GM19023 (cell line): ENCODE measurements at regions not wholly inside any gene's neighbourhood (a gene's known extent, or its start where the extent isn't known, plus 50 kb on each side); places are given as distances from the start of the nearest gene placed in this dataset.
"Not testable (repeated sequence)": the region's sequence is repeated elsewhere in the genome, so short reads cannot be mapped to it uniquely, and the experiment has no call there.

Source experiments
- ATAC-seq: cut with Tn5 transposase; IDR thresholded peaks from one replicate; pipeline ENCODE4 v1.9.1; 2021; ENCODE audit warnings: mild to moderate bottlenecking, moderate library complexity; ENCODE audit not compliant: unreplicated experiment

DNA sequence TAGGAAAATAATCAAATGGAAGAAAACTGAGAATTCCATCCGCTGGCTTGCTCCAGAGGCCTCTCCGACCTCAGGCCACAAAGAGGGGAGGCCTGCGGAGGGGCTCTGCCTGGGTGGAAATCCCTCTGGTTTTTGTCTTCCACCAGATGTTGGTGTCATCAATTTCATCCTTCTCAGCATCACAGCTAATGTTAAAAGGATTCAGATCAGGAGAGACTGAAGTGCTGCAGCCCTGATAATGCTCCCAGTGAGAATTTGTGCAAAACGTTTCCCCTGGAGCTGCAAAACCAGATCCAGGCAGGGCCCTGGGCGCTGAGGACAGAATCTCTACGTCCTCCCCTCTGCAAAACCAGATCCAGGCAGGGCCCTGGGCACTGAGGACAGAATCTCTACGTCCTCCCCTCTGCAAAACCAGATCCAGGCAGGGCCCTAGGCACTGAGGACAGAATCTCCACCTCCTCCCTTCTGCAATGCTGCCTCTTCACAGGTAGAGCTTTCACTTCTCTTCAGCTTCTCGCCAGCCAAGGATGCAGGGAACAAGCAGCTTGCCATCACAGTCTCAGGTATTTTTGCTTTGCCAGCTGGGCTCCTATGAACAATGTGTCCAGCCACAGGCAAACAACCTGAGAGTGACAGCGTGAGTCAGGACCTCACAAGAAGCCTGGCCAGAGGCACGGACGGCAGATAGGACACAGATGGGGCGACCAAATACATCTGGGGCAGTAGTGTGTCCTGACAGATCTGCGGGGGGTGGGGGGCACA, 81.2 kb downstream of the TMEM18 start:
- no peak for ATAC-seq

DNA sequence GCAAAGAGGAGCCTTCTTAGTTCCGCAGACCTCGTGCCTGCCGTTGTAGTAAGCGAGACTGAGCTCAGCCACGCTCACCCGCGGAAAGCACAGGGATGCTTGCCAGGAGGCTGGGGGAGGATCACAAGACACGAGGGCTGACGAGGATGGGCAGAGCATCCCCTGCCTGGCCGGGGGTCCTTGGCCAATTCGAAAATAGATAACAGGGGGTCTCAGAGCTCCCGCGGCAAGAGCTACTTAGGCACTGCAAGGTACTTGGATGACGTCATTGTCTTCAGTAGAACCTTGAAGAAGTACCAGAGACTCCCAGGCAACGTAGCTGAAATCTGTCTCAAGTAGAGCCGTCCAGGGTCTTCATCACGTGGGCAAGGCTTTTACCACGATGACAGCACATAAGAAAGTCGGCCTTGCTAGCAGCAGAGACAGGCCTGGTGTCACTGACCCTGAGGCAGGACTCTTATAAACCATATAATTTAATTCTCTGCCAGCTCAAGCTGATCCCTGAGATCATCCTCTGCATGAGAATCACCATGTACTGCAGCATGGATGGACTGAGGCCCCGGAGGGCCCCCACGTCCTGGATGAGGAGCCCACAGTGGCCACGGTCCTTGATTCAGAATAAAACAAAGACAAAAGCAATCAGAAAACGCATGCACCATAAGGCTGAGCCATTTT, 81.9 kb downstream of the TMEM18 start:
- no peak for ATAC-seq

DNA sequence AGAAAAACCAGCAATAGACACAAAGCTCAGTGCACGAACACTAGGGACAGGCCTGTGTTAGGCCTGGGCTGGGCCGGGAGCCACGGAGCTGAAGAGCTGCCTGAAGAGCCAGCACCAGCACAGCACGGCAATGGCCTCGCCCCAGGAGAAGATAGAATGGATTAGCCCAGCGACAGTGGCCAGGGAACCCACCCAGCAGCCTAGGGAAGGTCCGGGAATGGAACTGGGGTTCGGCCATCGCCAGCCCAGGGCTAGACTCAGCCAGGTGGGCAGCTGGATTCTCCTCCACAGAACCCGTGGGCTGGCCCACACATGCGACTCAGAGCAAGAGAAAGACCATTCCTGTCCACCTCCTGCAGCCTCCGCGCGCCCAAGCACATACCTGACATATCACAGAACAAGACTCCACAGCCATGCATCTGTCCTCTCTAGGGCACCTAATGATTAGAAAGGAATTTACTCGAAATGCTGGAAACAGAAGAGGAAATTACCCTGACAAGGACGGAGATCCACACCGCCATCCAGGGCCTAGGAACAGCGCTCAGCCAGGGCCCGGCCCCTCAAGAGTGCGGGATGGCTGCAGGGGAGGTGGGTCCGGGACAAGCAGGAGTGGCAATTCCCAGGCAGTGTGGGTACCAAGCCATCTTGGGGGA, 82.8 kb downstream of the TMEM18 start:
- no peak for ATAC-seq

DNA sequence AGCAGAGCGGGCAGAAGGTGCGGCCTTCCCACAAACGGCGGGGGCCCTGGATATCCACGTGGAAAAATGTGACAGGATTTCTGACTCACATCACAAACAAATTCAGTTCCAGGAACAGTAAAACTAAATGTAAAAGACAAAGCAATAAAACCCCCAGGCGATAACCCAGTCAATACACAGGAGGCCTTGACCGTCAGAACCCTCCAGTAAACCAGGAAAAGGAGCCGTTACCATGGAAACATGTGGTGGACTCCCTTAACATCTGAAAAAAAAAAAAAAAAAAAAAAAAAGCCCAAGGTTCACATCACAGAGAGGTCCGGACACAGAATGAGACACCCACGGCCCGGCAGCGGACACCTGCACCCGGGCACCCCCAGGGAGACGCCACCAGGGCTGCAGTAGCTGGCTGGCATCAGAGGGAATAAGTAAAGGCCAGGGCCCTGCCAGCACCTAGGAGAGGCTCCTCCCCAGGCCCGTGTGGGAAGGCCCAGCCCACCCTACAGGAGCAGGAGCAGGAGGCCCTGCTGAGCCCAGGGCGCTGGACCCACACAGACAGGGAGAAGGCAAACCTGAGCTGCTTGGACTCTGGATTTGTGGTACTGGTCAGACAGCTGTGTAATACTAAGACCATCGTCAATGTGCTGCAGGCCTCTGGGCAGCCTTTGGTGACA, 83.7 kb downstream of the TMEM18 start:
- no peak for ATAC-seq

DNA sequence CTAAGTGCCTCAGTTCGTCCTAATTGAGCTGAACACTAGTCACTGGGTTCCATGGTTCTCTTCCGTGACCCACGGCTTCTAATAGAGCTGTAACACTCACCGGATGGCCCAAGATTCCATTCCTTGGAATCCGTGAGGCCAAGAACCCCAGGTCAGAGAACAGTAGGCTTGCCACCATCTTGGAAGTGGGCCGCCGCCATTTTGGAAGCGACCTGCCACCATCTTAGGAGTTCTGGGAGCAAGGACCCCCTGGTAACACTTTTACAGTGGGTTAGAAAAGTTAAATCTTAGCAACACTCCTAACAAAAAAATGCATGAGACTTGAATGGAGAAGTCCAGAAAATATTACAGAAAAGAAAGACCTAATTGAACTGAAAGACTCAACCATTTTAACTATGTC, 84.5 kb downstream of the TMEM18 start:
- ATAC-seq: no peak

DNA sequence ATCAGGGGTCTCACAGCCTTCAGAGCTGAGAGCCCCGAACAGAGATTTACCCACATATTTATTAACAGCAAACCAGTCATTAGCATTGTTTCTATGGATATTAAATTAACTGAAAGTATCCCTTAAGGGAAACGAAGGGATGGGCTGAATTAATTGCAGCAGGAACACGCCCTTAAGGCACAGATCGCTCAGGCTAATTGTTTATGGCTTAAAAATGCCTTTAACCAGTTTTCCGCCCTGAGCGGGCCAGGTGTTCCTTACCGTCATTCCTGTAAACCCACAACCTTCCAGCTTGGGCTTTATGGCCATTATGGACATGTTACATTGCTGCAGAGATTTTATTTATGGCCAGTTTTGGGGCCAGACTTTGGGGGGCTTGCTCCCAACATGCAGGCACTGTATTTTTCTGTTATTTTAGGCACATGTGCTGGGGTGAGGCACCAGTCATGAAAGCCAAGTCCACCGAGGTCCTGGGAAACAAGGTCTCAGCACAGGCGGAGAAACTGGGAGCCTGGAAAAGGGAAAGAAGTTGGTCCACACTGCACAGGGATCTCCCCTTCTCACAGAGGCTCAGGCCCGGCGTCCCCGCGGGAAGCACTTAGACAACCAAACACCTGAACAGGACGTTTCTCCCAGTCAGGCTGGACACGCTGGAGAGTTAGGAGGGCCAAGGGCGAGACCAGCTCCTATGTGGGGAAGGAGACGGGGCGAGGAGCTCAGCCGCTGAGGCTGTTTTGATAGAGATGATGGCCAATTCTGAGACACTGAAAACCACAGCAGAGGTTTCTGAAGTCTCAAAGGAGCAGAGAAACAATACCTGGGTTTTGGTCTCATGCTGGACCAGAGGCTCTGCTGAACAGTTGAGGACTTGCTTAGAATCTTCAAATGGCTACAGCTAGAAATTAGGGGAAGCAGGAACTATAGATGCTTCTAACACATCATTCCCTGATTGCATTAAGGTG, 86.7 kb downstream of the TMEM18 start:
- no peak for ATAC-seq

DNA sequence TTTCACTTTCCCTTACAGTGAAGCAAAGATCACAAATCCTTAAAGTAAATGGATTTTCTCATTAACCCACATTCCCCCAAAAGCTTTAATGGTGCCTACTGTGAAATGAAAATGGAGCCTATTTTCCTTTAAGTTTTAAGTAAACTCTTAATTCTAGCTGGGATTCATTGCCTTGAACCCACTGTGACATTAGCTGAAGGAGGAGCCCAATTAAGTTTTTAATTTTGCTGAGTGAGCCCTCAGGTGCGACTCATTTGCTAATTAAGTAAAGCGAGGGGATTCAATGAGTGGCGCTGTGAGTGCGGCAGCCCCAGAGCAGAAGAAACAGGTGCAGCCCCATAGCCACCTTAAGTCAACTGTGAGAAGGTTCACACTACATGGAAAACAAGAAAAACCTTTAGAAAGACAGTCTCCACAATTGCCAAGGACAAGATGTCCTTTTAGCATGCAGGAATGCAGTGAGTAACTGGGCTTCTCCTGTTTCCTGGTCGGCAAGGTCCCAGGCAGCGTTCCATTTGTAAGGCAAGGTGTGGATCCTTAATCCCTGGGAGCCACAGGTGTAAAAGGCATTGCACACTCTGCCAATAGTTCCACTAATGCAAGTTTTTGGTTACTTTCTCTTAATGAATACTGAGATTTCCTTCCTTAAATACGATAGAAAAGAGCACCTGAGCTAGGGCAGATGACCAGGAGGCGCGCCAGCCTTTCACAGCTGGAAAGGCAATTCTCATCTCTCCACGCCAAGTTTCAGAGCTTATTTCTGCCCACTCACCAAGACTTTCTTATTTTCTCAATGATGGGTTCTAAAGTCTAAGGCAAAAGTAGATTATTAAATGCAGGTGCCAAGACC, 87.7 kb downstream of the TMEM18 start:
- no peak for ATAC-seq

DNA sequence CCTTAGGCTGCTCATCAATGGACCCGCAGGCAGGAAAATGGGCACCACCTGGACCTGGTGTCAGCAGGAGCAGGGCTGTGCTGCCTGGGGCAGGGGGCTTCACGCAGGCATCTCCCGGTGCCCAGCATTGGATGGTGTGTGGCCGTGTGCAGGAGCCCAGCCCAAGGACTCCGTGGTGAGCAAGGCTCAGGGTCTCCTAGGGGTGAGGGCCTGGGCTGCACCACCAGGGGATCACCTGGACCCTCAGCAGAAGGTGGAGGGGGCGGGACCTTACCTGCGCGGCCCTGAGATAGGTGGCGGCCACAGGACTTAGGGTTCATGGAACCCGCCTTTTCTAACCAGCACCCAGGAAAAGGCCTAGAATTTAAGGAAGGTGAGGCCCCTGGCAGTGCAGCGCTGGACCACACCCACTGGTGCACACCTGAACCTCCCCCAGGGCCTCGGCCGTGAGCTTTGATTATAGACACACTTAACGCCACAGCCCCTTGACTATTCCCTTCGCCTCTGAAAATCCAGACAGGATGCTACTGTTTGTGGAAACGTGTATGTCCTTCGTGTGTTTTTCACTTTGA, 89.0 kb downstream of the TMEM18 start:
- no peak for ATAC-seq

DNA sequence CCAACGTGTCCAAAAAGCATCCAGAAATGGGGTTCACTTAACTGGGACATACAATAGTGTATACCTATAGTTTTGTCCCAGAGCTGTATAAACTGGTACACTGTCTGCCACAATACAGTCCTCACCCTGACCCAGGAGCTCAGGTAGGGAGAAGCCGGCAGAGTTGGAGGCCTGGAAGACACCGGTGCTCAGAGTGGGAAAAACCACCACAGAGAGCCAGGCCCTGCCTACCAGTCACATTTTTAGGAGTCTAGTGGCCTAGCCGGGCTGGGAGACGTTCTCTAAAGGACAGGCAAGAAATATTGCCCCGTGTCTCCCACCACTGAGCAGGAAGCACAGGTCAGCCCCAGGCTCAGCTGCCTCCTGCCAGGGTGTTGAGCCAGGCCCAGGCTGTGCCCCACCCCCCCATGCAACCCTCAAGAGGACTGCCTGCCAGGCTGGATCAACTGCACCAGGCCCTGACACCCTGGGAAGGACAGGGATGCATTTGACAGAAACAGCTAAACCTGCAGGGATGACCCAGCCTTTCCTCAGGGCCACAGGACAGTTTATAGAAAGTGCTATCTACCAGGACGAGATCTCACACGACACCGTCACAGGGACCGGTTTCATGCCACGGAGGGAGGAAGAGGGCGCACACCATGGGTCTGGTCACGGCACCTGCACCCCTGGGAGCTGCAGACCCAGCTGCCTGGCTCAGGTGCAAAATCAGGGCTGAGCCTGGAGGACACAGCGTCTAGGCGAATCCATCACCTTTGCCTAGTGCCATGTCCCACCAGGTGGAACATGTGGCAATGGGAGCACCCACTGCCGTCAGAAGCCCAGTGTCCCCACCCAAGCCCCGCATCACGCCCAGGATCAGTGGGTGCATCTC, 89.9 kb downstream of the TMEM18 start:
- ATAC-seq: no peak

DNA sequence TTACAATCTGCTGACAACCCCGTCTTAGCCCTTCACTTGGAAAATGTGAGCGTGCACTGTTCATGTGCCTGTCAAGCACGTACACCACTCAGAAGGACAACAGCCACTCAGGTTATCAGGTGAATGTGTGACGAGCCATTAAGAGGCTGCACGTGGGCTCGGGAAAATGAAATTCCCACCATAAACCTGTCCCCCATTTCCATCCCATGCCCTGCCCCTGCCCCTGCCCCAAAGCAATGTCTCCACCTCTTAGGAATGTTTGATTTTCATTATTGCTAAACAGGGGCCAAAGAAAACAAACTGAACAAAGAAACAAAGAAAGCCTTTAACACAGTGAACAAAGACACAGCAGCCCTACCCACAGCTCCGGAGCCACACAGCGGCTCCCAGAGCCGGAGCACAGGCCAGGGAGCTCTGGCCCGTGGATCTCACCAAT, 90.5 kb downstream of the TMEM18 start:
- ATAC-seq: no peak

DNA sequence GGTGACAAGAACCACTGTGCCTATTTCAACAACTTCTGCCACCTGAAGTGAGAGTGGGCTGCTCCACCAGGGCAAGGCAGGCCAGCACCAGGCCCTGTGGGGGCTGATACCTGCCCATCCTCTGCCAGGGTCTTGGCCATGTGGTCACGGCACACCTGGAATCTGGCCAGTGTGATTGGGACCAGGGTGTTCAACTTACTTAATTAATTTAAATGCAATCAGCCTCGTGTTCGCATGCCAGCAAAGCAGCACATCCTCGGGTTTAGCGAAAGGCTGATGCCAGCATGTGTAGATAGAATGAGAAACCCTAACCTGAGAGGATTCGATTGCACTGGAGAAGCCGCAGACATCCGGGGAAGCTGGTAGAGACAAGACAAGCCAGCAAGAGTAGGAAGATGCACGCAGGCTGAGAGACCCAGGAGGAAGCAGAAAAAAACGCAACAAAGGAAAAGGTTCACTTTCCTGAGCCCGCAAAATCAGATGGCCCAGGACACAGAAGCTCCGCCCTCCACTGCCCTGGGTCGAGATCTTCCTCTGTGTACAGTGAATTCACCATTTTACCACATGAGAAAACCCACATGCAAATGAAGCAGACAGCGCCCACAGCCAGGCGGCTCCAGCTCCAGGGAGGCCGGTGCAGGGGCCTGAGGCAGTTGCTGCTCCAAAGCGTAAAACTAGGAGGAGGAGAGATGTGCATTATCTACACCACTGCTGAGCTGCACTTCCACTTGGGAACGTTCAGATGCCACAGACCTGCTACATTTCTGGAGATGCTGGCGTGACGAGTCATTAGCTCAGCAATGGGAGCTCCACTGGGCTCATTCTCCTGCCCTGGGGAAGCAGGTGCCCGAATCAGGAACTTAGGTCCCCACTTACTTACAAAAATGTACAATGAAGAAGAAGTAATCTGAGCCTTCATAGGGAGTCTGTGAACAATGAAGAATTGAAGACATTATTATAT, 92.1 kb downstream of the TMEM18 start:
- peak; percentile 85 for ATAC-seq

DNA sequence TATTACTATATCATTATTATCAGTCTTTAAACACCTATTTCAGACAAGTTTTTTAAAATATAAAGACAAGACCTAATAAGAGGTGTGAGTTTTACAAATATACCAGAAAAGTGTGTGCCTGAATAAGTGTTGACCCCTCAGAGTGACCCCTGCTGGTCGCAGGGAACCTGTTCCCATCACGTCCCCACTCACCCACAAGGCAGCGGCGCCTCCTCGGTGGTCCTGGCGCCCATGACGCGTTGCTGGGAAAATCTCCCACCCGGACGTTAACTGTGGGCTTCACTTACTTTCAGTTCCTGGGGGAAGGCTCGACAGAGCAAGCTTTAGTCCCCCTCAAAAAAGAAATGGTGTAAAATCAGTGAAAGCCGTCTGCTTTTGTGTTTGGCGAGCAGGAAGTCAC, 93.5 kb downstream of the TMEM18 start:
- ATAC-seq: no peak

DNA sequence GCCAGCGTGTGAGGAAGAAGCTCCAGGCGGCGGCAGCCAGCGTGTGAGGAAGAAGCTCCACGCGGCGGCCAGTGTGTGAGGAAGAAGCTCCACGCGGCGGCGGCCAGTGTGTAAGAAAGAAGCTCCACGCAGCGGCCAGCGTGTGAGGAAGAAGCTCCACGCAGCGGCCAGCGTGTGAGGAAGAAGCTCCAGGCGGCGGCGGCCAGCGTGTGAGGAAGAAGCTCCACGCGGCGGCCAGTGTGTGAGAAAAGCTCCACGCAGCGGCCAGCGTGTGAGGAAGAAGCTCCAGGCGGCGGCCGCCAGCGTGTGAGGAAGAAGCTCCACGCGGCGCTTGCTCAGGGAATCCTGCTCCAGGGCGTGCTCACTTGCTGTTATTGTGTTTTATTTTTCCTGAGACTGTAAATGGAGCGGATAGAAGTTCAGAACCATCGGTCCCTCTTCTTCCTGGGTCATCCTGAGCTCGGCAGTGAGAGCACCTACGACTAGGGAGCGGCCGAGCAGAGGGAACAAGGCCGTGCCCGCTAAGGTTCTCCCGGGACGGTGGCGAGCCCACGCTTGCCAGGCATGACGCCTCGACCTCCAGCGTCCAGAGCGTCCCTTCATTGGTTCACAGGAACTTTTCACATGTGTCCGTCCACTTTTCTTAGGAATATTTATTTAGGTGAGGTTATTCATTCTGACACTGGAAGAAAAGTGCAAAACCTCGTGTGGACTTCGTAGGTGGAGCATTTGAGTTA, 94.2 kb downstream of the TMEM18 start:
- ATAC-seq: no peak

DNA sequence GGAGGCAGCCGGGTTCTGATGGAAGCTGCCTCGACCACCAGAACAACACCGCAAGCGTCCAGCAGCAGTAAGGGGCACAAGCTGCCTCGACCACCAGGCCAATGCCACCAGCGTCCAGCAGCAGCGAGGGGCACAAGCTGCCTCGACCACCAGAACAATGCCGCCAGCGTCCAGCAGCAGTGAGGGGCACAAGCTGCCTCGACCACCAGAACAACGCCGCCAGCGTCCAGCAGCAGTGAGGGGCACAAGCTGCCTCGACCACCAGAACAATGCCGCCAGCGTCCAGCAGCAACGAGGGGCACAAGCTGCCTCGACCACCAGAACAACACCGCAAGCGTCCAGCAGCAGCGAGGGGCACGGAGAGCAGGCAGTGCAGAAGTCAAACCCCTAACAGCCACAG, 94.9 kb downstream of the TMEM18 start:
- ATAC-seq: not testable (repeated sequence)

DNA sequence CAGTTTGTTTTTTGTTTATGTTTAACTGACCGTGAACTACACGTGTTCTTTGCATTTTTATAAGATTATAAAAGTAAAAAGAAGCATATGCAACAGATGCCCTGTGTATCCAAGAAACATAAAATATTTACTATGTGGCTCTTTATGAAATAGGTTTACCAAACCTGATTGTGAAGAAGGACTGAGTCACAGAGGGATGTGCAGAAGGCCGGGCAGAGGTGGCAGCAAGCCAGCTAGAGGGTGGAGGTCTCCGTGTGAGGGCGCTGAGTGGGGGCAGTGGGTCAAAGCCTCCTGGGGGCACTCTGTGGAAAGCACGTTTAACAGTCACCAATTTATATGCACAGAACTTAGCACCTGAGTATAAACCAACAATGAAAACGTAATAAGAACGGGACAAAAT, 97.2 kb downstream of the TMEM18 start:
- ATAC-seq: no peak

DNA sequence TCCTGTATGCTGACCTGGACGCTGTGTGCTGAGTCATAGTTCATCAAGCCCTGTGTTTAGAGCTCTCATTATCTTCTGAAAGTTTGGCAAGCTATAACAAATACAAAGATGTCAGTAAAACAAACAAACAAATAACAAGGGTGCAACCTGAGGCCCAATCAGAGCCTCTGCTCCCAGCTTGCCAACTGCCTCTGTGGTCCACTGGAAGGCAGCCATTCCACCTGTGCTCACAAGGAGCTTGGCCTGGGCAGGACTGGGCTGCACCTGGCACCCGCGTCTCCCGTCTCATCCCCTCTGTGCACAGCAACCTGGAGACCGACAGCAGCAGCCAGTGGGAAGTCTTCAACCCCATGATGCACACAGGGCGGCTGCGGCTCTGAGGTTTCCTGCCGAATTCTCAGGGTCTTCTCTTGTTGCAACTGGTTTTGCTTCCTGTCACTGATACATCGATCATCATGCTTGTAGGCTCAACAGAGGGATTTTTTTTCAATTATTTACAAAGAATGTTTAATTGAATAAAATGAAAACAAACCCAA, 97.8 kb downstream of the TMEM18 start:
- ATAC-seq: no peak
